H9 (cell line): ENCODE measurements at regions not wholly inside any gene's neighbourhood (a gene's known extent, or its start where the extent isn't known, plus 50 kb on each side); places are given as distances from the start of the nearest gene placed in this dataset.

ENCODE experiments used
- DNase-seq: peaks from one replicate; pipeline ENCODE4 v3.0.0-alpha.2; 2017
- H2AFZ ChIP-seq: one replicate; pipeline ENCODE4 v1.6.1; 2013; ENCODE audit warnings: mild to moderate bottlenecking, low read length, control low read depth, moderate library complexity
- H2AK5ac ChIP-seq: 2 replicates; pipeline ENCODE4 v1.6.1; 2013; ENCODE audit warnings: low read length, control low read depth, mixed read lengths; ENCODE audit not compliant: insufficient read length
- H2BK120ac ChIP-seq: one replicate; pipeline ENCODE4 v1.6.1; 2013; ENCODE audit warnings: low read depth, mild to moderate bottlenecking, low read length, control low read depth, inconsistent platforms; ENCODE audit not compliant: poor library complexity, severe bottlenecking
- H2BK12ac ChIP-seq: 2 replicates; pipeline ENCODE4 v1.6.1; 2013; ENCODE audit warnings: low read length, control low read depth, mixed read lengths, low read depth; ENCODE audit not compliant: insufficient read length
- H2BK15ac ChIP-seq: 2 replicates; pipeline ENCODE4 v1.6.1; 2013; ENCODE audit warnings: low read depth, low read length, control low read depth
- H2BK20ac ChIP-seq: one replicate; pipeline ENCODE4 v1.6.1; 2013; ENCODE audit warnings: low read depth, mild to moderate bottlenecking, low read length, control low read depth, inconsistent platforms; ENCODE audit not compliant: poor library complexity, severe bottlenecking
- H2BK5ac ChIP-seq: 2 replicates; pipeline ENCODE4 v1.6.1; 2013; ENCODE audit warnings: low read length, control low read depth, mixed read lengths; ENCODE audit not compliant: insufficient read length
- H3K14ac ChIP-seq: 2 replicates; pipeline ENCODE4 v1.6.1; 2013; ENCODE audit warnings: low read length, control low read depth; ENCODE audit not compliant: insufficient read depth
- H3K18ac ChIP-seq: 2 replicates; pipeline ENCODE4 v1.6.1; 2013; ENCODE audit warnings: low read depth, mild to moderate bottlenecking, mixed read lengths, low read length, control low read depth; ENCODE audit not compliant: insufficient read length
- H3K23ac ChIP-seq: 2 replicates; pipeline ENCODE4 v1.6.1; 2013; ENCODE audit warnings: low read length, control low read depth, mixed read lengths, low read depth; ENCODE audit not compliant: insufficient read length
- H3K23me2 ChIP-seq: 2 replicates; pipeline ENCODE4 v1.6.1; 2013; ENCODE audit warnings: low read depth, mild to moderate bottlenecking, mixed read lengths, low read length, control low read depth; ENCODE audit not compliant: insufficient read length, poor library complexity, severe bottlenecking
- H3K27ac ChIP-seq: 2 replicates; pipeline ENCODE4 v1.5.1; 2013; ENCODE audit warnings: low read length, control low read depth, mixed read lengths, low read depth; ENCODE audit not compliant: insufficient read length
- H3K27me3 ChIP-seq: 2 replicates; pipeline ENCODE4 v1.6.1; 2013; ENCODE audit warnings: low read length, control low read depth, inconsistent platforms; ENCODE audit not compliant: insufficient read depth
- H3K4ac ChIP-seq: 2 replicates; pipeline ENCODE4 v1.6.1; 2013; ENCODE audit warnings: low read depth, mild to moderate bottlenecking, control low read depth, inconsistent platforms, low read length, moderate library complexity
- H3K4me1 ChIP-seq: 2 replicates; pipeline ENCODE4 v1.6.1; 2013; ENCODE audit warnings: low read length, control low read depth, inconsistent platforms; ENCODE audit not compliant: insufficient read depth
- H3K4me2 ChIP-seq: 2 replicates; pipeline ENCODE4 v1.6.1; 2013; ENCODE audit warnings: low read length, control low read depth, mixed read lengths; ENCODE audit not compliant: insufficient read length, insufficient read depth
- H3K56ac ChIP-seq: 2 replicates; pipeline ENCODE4 v1.6.1; 2013; ENCODE audit warnings: low read depth, mild to moderate bottlenecking, mixed read lengths, low read length, control low read depth; ENCODE audit not compliant: insufficient read length
- H3K79me1 ChIP-seq: 2 replicates; pipeline ENCODE4 v1.6.1; 2013; ENCODE audit warnings: low read depth, mild to moderate bottlenecking, moderate library complexity, low read length, control low read depth, inconsistent platforms; ENCODE audit not compliant: insufficient read depth, poor library complexity, severe bottlenecking
- H3K79me2 ChIP-seq: 2 replicates; pipeline ENCODE4 v1.6.1; 2013; ENCODE audit warnings: low read length, control low read depth, inconsistent platforms; ENCODE audit not compliant: insufficient read depth
- H3K9ac ChIP-seq: 2 replicates; pipeline ENCODE4 v1.6.1; 2013; ENCODE audit warnings: low read length, control low read depth, mixed read lengths; ENCODE audit not compliant: insufficient read length; ENCODE audit errors: extremely low read depth
- H3K9me3 ChIP-seq: one replicate; pipeline ENCODE4 v1.6.1; 2013; ENCODE audit warnings: low read depth, low read length, inconsistent platforms; ENCODE audit not compliant: control insufficient read depth
- H3T11ph ChIP-seq: one replicate; pipeline ENCODE4 v1.6.1; 2013; ENCODE audit warnings: mild to moderate bottlenecking, low read length, control low read depth, inconsistent platforms
- H4K20me1 ChIP-seq: one replicate; pipeline ENCODE4 v1.6.1; 2013; ENCODE audit not compliant: control insufficient read depth, insufficient read length, insufficient read depth
- H4K5ac ChIP-seq: 2 replicates; pipeline ENCODE4 v1.6.1; 2013; ENCODE audit warnings: low read depth, mild to moderate bottlenecking, mixed read lengths, low read length, control low read depth; ENCODE audit not compliant: insufficient read length
- H4K8ac ChIP-seq: replicated peaks from 2 replicates; pipeline ENCODE4 v1.6.1; 2013; ENCODE audit warnings: low read length, control low read depth, mixed read lengths, low read depth; ENCODE audit not compliant: insufficient read length
- H4K91ac ChIP-seq: 2 replicates; pipeline ENCODE4 v1.6.1; 2013; ENCODE audit warnings: low read depth, mild to moderate bottlenecking, moderate library complexity, mixed read lengths, low read length, control low read depth; ENCODE audit not compliant: insufficient read length
- H3K27ac Mint-ChIP-seq, 3 experiments: 2 replicates in 2 of 3; 3 replicates in 1 of 3; pipeline ENCODE4 v1.8.0; 2020 to 2021; ENCODE audit warnings: mixed read lengths in 3 of 3, mild to moderate bottlenecking in 1 of 3, moderate library complexity in 1 of 3
- H3K27me3 Mint-ChIP-seq: 2 replicates; pipeline ENCODE4 v1.8.0; 2021; ENCODE audit warnings: low read depth, mild to moderate bottlenecking, moderate library complexity, mixed read lengths
- H3K36me3 Mint-ChIP-seq, 3 experiments: 2 replicates in 2 of 3; 3 replicates in 1 of 3; pipeline ENCODE4 v1.8.0; 2020 to 2021; ENCODE audit warnings: low read depth in 3 of 3, mixed read lengths in 3 of 3; ENCODE audit not compliant: insufficient read depth in 1 of 3
- H3K4me1 Mint-ChIP-seq, 2 experiments: 2 replicates each; pipeline ENCODE4 v1.8.0; 2020; ENCODE audit warnings: mixed read lengths in 2 of 2
- H3K4me3 Mint-ChIP-seq, 2 experiments: 2 replicates in 1 of 2; 3 replicates in 1 of 2; pipeline ENCODE4 v1.8.0; 2020 to 2021; ENCODE audit warnings: mild to moderate bottlenecking in 2 of 2, mixed read lengths in 2 of 2, moderate library complexity in 1 of 2
- H3K9me3 Mint-ChIP-seq, 2 experiments: 2 replicates in 1 of 2; 3 replicates in 1 of 2; pipeline ENCODE4 v1.8.0; 2020; ENCODE audit warnings: mild to moderate bottlenecking in 2 of 2, mixed read lengths in 2 of 2, moderate library complexity in 1 of 2
- WGBS: extraction: QIAGEN DNeasy Blood & Tissue Kit; methylation state at CpG from one replicate; pipeline ENCODE4 v1.1.7; 2013; ENCODE audit warnings: missing lambda C conversion rate, low lambda C conversion rate, mixed read lengths; ENCODE audit not compliant: insufficient read length; ENCODE audit errors: extremely low coverage; 5-methylcytosine and 5-hydroxymethylcytosine counted together
- TF ChIP-seq, protein P1 (sequence below): fragments of 200-600 bp; sonication (generic); conservative IDR thresholded peaks from 3 replicates; pipeline ENCODE4 v1.8.0; 2021; ENCODE audit warnings: antibody characterized with exemption, mild to moderate bottlenecking

DNA sequence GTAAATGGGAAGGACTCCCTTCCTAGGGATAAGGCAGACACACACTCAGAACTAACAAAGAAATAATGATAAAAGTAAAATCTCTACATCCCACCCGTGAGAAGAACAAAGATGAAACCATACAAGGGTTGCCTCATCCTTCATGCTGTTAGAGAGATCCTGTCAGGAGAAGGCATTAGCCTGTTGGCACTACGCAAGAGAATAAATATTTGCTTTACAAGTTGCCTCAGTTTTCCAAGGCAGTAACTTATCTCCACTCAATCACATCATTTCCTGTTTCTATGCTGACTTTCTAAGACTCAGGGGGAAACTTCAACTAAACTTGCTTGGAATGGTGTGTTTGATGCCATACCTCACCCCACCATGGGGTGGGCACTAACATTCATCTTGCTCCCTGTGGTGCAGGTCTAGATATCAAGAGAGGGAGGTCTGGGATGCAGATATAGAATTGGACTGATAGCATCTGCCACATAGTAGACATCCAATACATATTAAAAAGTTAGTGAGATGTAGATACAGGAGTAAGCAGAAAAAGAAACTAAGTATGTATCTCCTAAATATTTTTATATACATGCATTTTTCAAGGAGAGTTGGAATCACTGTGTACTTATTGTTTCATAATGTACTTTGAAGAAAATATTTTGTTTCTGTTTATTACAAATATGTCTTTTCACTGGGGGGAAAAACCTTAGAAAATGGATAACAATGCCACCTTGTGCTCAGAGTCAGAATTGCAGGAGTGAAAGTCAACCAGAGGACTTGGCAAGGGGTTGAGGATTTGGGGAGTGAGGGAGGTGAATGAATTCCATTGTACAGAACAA, 57.2 kb upstream of the BEX4 start:
- no peak overlapping the region for H3K18ac ChIP-seq
- no peak overlapping the region for H4K5ac ChIP-seq
- no peak overlapping the region for H2AFZ ChIP-seq
- no peak overlapping the region for H3K27ac ChIP-seq
- no peak overlapping the region for H3K27ac Mint-ChIP-seq
- no peaks in the 10 kb centered on the region for H4K20me1 ChIP-seq
- H3K27me3 ChIP-seq = no peaks in the 10 kb centered on the region
- H3K23me2 ChIP-seq = no peaks in the 10 kb centered on the region
- H4K91ac ChIP-seq = no peak overlapping the region
- H2AK5ac ChIP-seq = no peak overlapping the region
- H3K27me3 Mint-ChIP-seq = peaks cover 6% of the 10 kb centered on the region; the same call in 1 of the 2 replicates
- H3K79me2 ChIP-seq = no peaks in the 10 kb centered on the region
- no peaks in the 10 kb centered on the region for H3K79me1 ChIP-seq
- H3K4me2 ChIP-seq = no peak overlapping the region
- H3K9me3 ChIP-seq = peaks cover 6% of the 10 kb centered on the region
- no peak overlapping the region for H3K14ac ChIP-seq
- H2BK12ac ChIP-seq = no peak overlapping the region
- TF ChIP-seq, protein P1, sequence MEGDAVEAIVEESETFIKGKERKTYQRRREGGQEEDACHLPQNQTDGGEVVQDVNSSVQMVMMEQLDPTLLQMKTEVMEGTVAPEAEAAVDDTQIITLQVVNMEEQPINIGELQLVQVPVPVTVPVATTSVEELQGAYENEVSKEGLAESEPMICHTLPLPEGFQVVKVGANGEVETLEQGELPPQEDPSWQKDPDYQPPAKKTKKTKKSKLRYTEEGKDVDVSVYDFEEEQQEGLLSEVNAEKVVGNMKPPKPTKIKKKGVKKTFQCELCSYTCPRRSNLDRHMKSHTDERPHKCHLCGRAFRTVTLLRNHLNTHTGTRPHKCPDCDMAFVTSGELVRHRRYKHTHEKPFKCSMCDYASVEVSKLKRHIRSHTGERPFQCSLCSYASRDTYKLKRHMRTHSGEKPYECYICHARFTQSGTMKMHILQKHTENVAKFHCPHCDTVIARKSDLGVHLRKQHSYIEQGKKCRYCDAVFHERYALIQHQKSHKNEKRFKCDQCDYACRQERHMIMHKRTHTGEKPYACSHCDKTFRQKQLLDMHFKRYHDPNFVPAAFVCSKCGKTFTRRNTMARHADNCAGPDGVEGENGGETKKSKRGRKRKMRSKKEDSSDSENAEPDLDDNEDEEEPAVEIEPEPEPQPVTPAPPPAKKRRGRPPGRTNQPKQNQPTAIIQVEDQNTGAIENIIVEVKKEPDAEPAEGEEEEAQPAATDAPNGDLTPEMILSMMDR = peak; percentile 76
- no peak overlapping the region for H3K23ac ChIP-seq
- no peak overlapping the region for H3K9ac ChIP-seq
- peaks cover 0 to 5% of the 10 kb centered on the region in 2 experiments; a peak in 2 of 4 replicates for H3K4me1 Mint-ChIP-seq
- no peak overlapping the region for H2BK120ac ChIP-seq
- H3K9me3 Mint-ChIP-seq = peaks cover 35 to 64% of the 10 kb centered on the region in 2 experiments
- WGBS = no CpG with 5 or more reads among the region's 2 CpGs
- no peaks in the 10 kb centered on the region; a peak in 1 of 7 replicates for H3K36me3 Mint-ChIP-seq
- H2BK5ac ChIP-seq = no peak overlapping the region
- no peak overlapping the region for H3K56ac ChIP-seq
- H2BK15ac ChIP-seq = no peak overlapping the region
- DNase-seq = no peak
- H3T11ph ChIP-seq = no peak overlapping the region
- no peak overlapping the region for H3K4ac ChIP-seq
- H3K4me1 ChIP-seq = no peaks in the 10 kb centered on the region
- no peak overlapping the region for H4K8ac ChIP-seq
- no peak overlapping the region for H2BK20ac ChIP-seq
- no peak overlapping the region for H3K4me3 Mint-ChIP-seq
